ENCODE measurements at regions not wholly inside any gene's neighbourhood (a gene's known extent, or its start where the extent isn't known, plus 50 kb on each side); places are given as distances from the start of the nearest gene placed in this dataset.

DNA sequence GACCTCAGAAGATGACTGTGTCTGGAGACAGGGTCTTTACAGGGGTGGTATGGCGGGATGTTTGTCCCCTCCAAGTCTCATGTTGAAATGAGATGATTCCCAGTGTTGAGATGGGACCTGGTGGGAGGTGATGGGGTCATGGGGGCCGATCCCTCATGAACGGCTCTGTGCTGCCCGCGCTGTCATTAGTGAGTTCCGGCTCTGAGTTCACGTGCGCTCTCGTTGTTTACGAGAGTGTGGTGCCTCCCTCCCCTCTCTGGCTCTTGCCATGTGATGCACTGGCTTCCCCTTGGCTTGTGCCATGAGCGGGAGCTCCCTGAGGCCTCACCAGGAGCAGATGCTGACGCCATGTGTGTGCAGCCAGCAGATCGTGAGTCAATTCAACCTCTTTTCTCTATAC, 830.8 kb downstream of the TBC1D22A start:
- no peak for DNase-seq (ENCODE audit: low spot score)

DNA sequence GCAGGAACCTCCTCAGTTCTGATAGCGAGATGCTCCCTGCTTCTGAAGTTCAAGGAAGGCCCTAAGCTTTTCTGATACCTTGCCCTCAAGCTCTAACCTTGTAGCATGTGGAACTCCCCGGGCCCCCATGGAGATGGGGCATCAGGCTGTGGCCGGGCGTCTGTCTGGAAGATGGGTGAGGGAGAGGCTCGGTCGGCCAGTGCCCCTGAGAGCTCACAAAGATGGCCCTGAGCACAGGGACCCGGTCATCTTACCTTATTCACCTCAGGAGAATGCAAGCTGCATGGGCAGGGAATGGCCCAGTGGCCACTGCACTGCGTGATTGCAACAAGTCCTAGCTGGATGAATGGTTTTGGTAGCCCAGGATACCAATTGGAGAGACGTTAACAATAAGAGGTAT, 830.3 kb downstream of the TBC1D22A start:
- DNase-seq (ENCODE audit: low spot score) = no peak

DNA sequence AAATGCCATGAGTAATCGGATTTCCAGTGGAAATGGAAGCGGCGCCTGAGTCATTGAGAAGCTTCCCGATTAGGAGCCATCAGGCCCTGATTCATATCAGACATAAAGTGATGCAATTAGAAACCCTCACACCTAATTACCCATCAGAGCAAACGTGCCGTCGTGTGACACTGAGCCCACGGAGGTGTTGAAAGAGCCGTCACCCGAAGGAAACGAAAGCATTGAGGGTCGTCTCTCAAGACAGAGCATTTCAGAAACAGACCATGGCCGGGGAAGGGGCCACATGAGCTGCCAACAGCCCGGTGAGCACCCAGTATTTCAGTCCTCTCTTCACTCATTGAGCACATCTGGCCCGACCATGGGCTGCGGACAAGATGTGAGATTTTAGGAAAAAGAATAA, 829.3 kb downstream of the TBC1D22A start:
- no peak for DNase-seq (ENCODE audit: low spot score)

DNA sequence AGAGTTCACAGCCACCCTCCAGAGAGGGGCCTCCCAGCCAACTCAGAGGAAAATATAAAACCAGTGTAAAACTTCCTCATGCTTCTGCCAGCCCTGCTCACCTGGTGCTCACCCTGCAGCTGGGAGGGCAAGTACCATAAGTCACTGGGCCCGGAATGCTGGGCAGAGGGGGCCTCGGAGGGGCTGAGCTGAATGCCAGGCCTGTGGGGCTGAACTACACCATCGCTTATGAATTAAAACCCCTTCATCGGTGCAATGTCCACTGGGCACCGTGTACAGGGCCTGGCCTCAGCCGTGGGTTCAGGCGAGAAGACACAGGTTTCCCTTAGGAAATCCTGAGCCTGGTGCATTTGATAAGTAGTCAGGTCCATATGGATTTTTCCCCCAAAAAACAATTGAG, 828.6 kb downstream of the TBC1D22A start:
- DNase-seq (ENCODE audit: low spot score) = no peak

DNA sequence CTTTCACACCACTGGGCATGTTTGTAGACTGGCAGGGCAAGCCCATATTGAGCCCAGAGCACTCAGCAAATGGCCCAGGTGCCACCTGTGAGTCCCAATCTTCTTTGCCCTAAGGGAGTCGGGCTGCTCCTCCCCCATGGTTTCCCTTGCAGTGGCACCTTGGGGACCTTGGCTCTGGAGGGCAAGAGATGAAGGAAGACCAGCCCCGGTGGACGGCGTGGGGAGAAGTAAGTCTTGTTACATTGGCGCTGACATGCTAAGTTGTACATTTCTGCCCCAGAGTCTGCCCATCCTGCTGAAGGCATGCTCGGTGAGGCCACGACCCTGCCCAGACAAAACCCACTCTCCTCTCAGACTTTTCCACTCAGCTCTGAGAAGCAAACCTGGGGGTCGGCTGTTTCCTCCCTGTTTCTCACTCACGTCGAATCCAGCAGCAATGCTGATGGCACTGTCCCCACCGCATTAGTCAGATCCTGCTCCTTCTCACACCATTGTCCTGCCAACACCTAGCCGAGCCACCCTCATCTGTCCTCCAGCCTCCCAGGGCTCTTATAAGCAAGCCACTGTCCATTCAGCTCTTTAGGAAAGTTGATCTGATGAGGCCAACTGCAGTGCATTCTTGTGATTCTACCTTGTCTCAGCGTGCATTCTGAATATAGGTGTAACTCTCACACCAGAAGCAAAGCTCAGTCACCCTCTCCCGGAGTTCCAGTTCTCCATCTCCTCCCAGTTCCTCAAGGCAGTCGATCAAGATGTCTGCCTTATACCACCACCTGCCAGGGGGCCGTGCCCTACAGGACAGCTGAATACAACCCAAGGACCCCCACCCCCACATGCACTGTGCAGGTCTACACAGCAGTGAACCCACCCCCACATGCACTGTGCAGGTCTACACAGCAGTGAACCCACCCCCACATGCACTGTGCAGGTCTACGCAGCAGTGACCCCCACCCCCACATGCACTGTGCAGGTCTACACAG, 827.1 kb downstream of the TBC1D22A start:
- no peak for DNase-seq (ENCODE audit: low spot score)

DNA sequence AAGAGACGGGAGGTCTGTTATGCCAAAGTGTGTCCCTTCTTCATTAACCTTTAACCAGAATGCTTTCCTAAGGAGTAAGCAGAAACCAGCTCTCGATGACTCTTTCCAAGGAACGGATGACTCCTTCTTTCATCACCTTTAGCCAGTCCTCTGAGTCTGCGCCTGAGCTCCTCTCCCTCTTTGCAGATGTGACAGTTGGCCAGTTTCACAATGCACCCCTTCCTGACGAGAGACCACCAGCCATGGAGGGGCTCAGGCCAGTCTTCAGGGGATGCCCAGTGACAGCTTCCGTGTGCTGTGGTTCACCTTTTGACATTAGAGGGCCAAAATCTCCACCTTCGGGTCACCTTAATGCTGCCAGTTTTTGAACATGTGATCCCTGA, 826.1 kb downstream of the TBC1D22A start:
- DNase-seq (ENCODE audit: low spot score) = peak; percentile 68

DNA sequence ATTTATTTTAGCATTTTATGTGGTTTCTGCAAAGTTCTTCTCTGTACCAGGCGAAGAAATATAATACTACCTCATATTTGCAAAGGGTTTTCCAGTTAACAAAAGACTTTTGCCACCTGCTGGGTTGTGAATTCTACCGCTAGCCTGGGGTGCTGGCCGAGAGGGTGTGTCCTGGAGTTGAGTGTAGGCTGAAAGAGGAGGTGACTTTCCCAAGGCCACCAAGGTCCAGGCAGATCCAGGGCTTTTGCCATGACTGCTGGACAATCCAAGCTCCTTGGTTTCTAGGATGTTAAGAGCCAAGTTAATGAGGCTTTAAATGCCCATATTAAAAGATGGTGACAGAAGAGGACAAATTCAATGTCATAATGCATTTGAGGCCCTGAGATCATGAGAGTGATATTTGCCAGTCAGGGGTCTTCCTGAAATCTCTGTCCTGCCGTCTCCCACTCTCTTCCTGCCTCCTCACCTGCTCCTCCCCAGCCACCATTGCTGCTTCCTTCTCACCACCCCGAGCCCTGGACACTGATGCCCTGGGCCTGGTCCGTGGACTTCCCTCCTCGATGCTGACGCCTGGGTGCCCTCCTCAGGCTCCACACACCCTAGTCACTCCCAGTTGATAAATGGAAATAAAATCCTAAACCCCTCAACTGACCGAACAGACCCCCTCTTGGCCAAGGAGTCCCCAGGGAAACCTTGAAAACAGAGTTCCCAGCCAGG, 825.6 kb downstream of the TBC1D22A start:
- no peak for DNase-seq (ENCODE audit: low spot score)

DNA sequence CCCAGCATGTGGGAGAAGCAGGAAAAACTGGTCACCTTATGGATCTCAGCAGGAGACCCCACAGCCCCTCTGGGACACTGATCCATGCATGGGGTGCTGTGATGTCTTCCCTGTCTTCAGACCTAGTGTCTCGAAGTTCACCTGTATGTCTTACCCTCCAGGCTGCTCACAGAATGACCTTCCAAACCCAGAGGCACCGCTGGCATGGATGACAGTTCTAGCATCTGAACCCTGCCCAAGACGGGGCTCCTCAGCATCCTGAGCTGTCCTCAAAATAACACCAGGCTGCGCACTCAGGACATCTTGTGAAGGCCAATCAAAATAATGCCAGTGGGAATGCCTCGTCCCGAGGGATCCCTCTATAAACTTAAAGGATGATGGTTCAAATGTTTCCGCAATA, 824.9 kb downstream of the TBC1D22A start:
- DNase-seq (ENCODE audit: low spot score) = no peak

DNA sequence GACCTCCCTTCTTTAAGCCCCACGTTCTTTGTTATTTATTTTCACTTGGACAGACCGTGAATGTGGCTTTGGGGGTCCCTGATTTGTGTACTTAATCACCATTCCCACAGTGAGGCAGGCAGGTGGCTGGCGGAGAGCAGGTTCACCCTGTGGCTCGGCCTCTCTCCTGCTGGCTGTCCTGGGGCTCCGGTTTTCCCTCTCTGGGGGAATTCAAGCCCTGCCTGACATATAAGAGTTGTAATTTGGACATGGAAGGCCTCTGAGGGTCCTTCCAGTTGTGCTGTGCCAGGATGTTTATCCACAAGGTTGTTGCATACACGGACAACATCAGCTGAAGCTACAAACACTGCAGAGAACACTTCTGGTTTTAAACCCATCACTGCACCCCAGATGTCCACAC, 824.5 kb downstream of the TBC1D22A start:
- DNase-seq (ENCODE audit: low spot score) = no peak

DNA sequence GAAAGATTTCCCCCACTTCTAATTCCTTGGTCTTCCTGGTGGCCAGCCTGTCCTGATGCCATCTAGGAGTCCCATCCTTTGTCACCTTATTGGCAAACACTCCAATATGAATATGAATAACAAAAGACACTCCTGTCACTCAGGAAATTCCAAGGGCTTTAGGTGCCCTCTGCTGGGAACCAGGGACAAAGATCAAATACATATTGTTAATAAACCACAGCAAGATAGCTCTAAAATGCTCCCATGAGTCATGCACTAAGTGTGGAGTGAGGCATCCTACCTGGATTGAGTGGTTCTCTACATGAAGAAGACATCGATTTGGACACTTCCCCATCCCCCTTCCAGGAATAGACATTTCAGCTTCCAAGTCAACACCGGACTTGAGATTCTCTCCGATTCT, 823.6 kb downstream of the TBC1D22A start:
- DNase-seq (ENCODE audit: low spot score) = peak; percentile 35

DNA sequence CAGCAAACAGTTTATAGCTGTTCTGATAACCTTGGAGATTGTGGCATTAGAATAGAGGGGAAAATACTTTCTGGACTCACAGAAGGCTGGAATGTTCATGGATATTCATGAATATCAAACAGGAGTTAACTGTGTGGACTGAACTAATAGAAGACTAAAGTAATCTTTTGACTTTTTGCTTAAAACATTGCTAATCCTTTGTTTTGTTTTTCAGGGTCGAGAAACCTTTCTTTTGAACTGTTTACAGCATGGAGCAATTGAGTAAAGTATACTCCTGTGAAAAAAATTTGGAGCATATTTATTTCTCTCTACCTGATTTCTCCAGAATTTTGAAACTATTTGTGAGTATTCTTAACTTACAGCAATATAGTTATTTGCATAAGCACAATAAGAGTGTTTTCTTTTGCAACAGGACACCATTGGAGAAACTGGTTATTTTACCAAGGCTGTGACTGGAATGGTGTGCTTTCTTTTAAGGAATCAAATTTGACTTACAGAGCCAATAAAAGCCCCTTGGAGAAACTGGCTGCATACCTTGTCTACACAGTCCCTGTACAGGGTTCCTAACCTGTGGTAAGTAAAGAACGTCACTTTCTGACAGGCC, 821.6 kb downstream of the TBC1D22A start:
- DNase-seq (ENCODE audit: low spot score) = no peak

DNA sequence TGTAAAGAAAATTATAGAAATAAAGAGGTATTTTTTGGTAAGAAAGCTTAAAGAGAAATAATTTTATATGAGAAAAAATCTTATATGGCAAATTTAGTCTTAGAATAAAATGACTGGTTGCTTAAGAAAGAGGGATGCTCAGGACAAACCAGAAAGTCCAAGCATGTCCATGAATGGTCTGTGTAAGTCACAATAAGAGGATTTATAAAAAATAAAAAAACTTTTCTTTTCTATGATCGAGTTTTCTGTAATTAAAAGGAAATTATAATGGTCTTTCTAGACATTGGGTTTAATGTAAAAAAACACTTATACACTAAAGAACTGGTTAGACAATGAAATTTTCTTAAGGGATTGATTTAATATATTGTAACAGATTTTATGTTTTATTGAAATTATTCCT, 819.6 kb downstream of the TBC1D22A start:
- DNase-seq (ENCODE audit: low spot score) = no peak

DNA sequence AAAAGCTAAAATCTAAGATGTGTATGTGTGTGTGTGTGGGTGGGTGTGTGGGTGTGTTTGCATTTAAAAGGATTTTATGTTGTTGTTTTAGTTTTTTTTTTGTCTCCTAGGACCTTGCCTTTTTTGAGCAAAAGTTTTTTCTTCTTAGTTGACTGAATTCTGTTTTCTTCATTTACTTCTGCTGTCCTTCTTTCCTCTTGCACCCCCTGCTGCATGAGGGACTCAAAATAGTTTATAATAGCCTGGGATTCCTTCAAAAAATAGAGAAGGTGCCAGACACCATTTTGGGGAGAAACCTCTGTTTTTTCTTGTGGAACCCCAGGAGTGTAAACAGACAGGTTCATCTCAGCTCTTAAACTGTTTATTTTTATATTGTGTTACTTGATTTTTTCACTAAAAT, 817.7 kb downstream of the TBC1D22A start:
- no peak for DNase-seq (ENCODE audit: low spot score)

DNA sequence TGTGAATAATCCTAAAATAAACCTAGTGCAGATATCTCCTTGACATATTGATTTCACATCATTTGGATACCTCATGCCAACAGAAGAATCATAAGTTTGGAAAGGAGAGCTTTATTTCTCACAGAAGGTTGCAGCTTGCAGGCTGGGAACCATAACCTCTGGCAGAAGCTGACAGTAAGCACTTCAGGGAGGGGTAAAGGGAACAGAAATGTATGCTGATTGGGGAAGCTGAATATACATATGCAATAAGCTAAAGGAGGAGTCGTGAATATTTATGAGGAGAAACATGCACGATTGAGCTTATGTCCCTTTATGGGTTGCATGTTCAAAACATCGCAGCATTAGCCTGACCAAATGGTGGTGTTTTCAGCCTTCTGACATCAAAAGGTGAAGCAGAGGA, 814.5 kb downstream of the TBC1D22A start:
- no peak for DNase-seq (ENCODE audit: low spot score)

DNA sequence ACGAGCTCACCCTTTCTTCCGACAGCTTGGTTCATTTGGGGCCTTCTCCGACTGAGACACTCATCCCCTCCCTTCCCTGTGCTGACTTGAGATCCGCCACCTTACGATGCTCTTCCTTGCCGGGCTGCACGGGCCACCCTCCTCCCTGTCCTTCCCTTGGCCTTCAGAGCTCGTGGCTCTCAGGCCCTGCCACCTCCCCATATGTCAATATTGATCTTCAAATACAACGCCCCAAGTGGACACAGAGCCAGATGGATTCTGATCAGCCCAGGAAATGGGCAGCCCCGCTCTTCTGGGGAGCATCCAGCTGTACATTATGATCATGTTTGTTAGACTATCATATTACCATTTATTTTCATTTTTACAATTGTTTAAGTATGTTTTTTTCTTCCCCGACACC, 812.8 kb downstream of the TBC1D22A start:
- no peak for DNase-seq (ENCODE audit: low spot score)

DNA sequence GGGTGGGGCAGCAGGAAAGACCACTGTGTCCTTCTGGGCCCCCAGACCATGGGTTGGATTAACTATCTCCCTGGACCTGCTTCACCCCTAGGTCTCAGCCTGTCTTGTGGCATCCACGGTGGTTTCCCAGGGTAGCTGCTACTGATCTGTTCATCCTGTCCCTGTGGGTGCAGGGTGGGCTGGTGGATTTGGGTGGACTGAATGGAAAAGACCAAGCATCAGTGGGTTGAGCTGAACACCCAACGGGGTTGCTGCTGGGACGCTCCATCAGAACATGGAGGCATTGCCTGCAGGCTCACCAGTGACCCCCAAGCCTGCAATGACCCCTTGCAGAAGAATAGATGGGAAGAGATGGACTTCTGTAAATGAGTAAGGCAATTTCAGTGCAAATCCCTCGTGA, 812.1 kb downstream of the TBC1D22A start:
- no peak for DNase-seq (ENCODE audit: low spot score)

DNA sequence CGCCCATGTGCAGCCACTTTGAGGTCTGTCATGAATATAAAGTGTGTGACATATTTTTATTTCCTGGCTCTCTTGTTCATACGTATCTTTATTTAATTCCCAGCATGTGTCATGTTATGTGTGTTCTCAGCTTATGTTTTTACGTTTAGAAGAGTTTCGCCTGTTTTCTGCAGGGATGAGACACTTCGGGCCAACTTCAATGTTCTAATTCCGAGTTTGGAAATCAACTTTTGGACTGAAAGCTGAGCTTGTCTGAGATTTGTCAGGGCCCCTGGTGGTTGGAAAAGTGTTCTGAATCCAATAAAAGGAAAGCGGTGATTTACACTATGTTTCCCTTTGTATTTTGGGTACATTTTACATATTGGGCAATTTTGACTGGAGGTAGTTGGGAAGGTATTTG, 810.7 kb downstream of the TBC1D22A start:
- DNase-seq (ENCODE audit: low spot score) = no peak

DNA sequence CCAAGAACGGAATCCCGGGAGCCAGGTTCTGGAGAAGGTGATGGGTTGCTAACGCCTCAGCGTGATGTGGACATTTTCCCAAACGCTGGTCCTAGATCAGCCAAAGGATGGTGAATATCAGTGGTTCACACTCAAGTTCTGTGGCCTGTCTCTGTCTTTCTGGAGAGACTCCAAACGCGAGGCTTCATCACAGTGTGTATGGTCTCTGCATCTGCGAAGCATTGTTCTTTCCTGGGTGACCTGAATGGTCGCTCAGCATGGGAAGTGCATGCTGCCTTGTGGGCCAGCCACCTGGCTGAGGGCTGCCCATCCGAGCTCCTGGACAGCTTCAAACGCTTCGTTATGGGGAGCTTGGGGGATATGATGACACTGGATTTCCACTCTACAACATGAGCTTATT, 810.0 kb downstream of the TBC1D22A start:
- no peak for DNase-seq (ENCODE audit: low spot score)

DNA sequence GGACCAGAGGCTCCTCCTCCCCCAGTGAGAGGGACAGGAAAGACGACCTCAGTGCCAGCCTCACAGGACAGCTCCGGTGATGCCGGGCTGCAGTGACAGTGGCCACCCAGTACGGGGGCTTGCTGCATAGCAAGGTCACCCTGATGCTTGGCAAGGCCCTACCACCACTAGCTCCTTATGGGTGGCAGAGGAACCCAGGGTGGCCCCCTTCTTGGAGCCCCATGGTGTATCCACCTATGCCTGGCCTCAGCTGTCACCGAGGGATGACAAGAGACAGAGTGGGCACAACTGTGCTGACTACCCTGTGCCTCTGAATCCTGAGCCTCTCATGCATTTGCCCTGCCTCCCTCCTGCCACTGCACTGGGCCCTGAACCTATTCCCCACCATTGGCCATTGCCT, 809.2 kb downstream of the TBC1D22A start:
- DNase-seq (ENCODE audit: low spot score) = no peak

DNA sequence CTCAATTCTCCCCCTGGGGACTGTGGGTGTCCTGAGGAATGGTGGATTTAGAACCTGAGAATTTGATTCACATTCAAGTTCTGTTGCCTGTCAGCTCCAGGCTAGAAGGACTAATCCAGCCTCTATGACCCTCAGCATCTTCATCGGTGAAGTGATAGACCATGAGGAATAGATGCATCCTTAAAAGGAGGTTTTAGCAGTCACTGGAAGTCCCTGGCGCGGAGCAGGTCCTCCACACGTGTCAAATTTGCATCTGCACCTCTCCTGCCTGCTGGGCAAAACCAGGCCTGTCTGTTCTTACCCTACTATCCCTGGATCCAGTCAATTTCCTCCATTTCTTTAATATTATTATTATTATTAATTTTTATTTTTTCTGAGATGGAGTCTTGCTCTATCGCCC, 808.4 kb downstream of the TBC1D22A start:
- DNase-seq (ENCODE audit: low spot score) = no peak

DNA sequence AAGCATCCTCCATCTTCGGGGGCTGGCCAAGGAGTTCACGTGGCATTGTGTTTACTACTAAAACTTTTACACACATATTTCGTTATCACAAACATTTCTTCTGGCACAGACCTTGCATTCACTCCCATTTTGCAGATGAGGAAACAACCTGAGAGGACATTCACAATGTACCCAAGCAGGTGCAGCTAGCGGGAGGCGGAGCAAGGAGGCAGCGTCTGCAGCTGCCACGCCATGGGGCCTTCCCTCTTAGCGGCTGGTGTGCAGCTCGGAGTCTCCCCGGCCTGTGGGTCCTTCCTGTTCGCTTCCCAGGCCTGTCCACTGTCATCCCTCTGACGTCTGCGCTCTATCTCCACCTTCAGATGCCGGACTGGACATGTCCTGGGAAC, 807.8 kb downstream of the TBC1D22A start:
- no peak for DNase-seq (ENCODE audit: low spot score)

DNA sequence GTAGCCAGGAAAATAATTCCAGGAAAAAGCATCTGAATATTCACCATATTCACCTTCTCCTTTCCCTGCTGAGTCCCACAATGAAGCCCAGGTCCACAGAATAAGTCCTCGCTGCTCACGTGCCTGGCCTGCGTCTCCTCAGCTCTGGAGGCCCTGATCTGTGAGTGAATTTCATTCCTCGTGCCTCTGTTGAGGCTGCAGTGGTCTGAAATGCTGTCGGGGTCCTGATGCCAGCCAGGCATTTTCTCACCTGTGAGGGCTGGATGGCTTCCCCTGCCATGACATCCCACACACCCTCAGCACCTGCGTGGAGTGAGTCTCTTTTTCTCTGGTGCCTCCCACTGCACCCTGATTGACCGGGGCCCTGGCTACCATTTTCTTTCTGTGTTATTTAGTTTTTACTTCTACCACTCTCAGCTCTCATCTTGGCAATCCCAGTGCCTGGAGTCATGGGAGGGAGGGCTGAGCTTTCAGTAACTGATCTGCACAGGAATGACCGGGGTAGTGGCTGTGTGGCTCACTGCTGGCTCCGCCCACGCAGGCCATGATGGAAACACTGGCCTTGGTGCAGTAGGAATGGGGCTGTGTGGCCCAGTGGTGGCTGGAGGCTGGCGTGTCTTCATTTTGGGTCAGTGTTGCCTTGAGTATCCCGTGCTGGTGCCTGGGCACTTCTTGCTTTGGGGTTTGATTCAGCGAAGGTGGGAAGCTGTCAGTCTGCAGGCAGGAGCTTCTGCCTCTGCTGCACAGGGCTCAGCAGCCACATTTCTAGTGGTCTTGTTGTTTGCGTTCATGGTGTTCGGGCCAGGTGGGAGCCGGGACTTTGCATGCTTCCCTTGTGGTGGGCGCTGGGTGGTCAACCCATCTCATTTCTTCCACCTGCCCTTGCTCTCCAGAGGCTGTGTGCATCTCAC, 807.2 kb downstream of the TBC1D22A start:
- DNase-seq (ENCODE audit: low spot score) = no peak
